NCI-H526 (cell line): ENCODE measurements at regions not wholly inside any gene's neighbourhood (a gene's known extent, or its start where the extent isn't known, plus 50 kb on each side); places are given as distances from the start of the nearest gene placed in this dataset.
A peak's percentile ranks its signal among the peaks of the same experiment; 100 is the strongest.

Experiments used
- DNase-seq, 2 experiments: peaks; one replicate each; lab custom pipeline; 2025; lab: John Stamatoyannopoulos, UW

DNA sequence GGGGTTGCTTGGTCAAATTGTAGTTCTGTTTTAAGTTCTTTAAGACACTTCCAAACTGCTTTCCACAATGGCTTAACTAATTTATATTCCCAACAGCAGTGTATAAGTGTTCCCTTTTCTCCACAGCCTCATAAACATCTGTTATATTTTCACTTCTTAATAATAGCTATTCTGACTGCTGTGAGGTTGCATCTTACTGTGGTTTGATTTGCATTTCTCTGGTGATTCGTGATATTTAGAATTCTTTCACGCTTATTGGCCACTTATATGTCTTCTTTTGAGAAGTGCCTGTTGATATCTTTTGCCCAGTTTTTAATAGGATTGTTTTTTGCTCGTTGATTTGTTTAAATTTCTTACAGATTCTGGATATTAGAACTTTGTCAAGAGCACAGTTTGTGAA, 278.6 kb upstream of the ITM2A start:
- no peak for DNase-seq

DNA sequence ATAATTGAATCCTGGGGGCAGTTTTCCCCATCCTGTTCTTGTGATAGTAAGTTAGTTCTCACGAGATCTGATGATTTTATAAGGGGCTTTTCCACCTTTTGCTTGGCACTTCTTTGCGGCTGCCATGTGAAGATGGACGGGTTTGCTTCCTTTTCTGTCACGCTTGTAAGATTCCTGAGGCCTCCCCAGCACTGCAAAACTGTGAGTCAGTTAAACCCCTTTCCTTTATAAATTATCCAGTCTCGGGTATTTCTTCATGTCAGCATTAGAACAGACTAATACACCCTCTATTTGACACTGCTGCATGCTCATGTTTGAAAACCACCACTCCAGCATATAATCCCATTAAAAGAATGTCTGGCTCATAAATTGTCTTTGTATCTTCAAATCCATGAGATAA, 264.4 kb upstream of the ITM2A start:
- DNase-seq = no peak

DNA sequence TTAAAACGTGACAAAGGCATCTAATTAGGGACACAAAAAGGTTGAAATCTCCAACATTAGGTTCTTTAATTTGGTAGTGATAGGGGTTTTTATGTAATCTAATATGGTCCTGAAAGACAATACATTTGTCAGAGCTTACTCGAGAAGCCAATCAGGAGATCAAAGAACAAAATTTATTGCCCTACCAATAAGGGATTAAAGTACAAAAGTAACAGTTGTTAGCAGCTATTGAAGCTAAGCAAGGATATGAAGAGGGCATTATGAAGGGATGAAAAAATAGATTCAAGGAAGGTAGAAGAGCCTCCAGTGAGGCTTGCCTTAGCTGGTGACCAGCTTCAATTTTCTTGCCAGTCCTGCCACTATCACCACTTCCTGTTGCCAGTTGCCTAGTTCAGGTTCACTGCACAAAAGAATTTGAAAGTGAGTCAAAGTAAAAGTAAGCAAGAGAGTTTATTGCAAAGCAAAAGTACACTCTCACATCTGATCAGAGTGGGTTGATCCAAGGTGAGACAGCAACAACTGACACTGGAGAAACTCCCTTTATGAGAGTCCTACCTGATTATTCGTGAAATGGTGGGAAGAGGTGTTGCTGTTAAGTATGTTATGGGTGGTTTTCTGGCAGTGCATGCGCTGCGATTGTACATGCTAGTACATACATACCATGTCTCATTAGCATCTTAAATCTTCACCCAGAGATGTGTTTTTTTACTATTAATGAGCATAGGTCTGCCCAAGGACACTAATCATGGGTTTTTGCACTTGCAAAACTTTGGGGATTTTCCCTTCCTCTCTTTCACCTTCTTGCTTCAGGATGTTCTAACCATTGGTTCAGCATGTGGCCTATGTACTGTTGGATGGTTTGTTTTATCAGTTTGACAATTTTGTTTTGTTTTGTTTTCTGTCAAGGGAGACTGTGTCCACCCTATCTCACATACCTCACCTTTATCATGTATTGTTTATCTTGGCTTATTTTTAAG, 263.2 kb upstream of the ITM2A start:
- DNase-seq = no peak

DNA sequence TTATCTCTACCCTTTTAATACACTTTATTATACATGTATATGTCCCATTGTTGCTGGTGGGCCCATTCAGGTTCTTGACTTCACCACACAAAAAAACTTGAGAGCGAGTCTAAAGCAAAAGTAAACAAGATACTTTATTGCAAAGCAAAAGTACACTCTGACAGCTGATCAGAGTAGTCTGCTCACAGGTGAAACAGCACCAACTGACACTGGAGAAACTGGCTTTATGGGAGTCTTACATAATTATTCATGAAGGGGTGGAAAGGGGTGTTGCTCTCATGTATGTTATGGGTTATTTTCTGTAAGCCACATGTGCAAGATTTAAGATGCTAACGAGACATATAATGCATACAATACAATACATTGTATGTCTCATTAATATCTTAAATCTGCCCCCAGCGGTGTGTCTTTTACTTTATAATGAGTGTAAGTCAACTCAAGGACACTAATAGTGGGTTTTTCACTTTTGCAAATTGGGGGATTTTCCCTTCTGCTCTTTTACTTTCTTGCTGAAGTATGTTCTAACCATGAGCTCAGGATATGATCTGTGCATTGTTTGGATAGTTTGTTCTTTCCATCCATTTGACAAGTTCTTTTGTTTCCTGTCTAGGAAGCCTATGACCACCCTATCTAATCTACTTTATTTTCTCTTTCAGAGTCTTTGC, 256.1 kb upstream of the ITM2A start:
- no peak for DNase-seq

DNA sequence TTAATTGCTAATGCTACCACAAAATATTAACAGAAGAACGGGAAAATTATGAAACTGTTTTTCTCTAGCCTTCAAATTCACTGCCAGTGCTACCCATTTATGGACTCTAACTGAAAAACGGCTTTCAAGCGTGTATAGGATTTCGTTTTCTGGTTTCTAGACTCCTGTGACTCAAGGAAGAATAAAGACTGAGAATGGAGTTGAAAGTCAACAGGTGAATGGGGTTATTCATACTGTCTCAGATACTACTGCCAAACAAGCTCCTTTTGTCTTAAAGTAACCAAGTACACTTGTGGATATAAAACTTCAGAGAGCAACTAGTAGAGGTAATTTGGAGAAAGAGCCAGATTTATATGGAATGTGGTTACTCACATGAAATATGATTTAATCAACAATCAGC, 251.1 kb upstream of the ITM2A start:
- DNase-seq = no peak

DNA sequence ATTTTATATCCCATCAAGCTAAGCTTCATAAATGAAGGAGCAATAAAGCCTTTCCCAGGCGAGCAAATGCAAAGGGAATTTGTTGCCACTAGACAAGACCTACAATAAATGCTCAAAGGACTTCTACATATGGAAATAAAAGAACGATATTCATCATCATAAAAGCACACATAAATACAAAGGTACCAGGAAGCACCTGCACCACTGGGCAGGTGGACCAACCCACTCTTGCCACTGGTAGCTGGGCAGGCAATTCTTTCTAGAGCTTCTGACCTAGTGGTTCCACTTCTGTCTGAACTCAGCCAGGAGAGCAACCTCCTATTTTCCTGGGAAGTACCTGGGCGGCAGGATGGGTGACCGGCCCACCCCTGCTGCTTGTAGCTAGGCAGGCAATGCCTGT, 237.2 kb upstream of the ITM2A start:
- DNase-seq = peak in 1 of 2 experiments; percentile 38

DNA sequence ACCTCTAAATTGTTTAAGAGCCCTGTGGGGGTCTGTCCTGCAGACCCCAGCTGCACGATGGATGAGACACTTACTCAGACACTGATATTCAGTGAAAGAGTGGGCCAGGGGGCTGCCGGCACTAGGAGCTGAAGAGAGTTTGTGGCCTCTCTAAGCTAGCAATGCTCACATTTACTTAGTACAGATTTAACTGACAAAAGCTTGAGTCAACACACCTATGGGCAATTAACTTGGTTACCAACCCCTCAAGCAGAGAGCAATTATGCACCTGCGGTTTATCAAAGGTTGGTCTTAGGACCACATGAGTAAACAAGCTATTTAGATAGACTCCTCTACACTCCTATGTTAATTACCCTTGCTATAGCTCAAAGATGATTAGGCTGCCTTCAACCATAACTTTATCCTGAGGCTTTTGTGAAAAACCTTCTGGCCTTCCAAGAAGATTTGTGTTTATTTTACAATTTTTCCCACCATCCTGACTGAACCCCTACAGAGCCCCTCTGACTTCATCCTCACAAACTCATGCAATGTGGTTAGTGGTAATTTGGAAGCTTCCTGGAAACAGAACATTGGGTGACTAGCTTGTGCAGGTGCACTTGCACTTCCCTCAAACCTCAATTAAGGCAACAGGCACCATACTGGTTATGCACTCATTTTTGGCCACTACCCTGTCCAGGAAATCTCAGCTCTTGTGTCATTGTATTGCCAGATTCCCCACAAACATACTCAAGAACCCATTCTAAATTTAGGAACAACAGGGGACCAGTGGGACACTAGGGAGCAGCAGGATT, 234.4 kb upstream of the ITM2A start:
- peak; percentile 57 to 72 for DNase-seq

DNA sequence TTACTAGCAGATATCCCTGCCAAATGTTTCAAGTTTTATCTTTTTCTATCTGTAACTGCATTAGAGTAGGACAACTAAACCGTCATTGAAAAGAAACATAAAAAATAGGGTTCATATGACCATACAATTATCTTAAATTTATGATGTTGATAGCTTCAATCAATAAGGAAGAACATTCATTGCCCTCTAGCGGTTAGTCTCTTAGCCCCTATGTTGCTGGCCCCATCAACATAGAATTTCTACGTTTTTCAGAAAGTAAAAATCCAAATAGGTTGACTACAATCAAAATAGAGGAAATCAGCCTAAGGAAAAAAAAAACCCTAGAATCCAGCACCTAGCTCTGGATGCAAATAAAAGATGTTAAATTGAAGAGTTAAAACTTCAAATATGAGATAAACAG, 225.1 kb upstream of the ITM2A start:
- DNase-seq = peak in 1 of 2 experiments; percentile 4

DNA sequence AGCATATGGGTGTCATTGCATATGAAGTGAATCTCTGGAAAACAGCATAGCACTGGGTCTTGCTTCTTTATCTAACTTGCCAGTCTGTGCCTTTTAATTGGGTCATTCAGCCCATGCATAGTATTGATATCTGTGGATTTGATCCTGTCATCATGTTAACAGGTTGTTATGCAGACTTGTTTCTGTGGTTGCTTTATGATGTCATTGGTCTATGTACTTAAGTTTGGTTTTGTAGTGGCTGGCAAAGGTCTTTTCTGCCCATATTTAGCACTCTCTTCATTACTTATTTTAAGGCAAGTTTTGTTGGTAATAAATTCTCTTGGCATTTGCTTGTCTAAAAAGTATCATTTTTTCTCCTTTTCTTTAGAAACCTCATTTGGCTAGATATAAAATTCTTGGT, 221.1 kb upstream of the ITM2A start:
- DNase-seq = no peak

DNA sequence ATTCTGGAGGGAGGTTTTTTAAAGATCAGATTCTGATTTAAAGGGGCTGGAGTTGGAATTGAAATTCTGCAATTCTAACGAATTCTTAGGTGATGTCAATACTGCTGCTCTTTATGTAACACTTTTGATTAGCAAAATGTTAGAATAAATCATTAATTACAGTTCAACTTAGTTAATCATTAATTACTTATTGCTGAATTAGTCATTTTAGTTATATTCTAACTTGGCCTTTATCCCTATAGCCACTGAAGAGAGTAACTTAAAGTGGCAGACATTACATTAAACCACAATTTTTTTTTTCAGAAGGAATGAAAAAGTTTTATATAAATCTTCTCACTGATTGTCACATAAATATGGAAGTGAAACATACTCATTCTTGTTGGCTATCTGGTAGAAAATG, 206.6 kb upstream of the ITM2A start:
- no peak for DNase-seq

DNA sequence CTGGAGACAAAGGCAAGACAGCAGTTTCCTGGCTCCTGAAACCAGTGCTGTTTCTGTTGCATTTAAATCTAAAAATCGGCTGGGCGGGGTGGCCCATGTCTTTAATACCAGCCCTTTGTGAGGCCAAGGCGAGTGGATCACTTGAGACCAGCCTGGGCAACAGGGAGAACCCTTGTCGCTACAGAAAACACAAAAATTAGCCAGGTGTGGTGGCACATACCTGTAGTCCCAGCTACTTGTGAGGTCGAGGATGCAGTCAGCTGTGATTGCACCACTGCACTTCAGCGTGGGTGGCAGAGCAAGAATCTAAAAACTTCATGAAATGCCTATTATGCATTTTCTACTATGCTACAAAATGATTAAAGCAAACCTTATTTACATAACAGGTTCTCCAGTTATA, 205.4 kb upstream of the ITM2A start:
- no peak for DNase-seq

DNA sequence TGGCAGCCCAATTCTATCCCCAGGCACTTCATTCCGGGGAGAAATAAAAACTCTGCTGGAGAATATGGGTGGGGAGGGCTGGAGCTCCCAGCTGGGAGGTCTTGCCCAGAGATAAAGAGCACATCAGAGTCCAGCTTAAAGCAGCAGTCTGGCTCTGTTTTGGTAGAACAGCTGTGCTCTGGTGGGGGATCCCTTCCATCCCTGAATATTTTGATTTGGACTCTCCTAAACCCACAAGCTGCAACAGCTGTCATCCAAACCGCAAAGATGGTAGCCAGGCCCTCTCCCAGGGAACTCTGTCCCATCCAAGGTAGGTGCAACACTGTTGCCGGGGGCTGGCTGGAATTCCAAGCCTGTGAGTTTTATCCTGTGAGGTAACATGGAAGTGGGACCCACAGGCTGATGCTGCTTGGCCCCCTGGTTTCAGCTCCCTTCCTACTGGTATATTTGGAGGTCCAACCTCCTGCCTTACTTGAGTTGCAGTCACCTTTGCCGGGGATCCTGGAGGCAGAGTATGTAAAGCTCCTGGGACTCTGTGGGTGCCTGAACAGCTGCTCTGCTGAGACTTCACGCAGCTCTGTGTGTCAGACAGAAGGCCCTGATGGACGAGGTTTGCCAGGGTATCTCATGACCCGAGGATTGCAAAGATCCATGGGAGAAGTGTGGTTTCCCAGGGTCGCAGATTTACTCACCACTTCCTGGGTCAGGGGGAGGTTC, 203.5 kb upstream of the ITM2A start:
- no peak for DNase-seq

DNA sequence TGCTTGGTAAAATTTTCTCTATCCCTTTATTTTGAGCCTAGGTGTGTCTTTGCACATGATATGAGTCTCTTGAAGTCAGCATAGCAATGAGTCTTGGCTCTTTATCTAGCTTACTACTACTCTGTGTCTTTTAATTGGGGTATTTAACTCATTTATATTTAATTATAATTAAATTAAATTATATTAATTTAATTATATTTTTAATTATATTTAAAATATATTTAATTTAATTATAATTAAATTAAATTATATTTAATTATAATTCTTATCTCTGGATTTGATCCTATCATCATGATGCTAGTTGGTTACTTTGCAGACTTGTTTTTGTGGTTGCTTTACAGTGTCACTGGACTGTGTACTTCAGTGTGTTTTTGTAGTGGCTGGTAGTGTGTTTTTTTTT, 201.2 kb upstream of the ITM2A start:
- no peak for DNase-seq

DNA sequence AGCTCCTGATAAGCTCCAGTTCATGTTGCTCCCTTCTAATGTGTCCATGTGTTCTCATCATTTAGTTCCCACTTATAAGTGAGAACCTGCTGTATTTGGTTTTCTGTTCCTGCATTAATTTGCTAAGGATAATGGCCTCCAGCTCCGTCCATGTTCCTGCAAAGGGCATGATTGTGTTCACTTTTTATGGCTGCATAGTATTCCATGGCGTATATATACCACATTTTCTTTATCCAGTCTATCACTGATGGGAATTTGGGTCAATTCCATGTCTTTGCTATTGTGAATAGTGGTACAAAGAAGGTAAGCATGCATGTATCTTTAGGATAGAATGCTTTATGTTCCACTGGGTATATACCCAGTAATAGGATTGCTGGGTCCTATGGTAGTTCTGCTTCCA, 197.2 kb upstream of the ITM2A start:
- DNase-seq = no peak

DNA sequence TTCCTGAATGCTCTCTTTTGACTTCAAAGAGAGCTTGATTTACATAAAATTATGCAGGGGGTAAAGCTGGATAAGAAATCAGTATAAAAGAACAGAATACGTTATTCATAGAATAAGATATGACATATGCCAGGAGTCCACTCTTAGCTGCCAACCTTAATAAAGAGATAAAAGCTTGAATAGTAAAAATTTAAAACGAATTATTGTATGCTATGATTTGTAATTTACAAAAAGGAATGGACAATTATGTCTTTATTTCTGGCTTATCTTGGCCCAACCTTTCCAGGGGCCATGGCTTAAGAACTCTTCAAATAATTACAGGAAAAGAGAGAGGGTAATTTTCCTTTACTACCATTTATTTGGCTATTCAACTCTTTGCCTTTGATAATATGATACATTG, 192.2 kb upstream of the ITM2A start:
- no peak for DNase-seq

DNA sequence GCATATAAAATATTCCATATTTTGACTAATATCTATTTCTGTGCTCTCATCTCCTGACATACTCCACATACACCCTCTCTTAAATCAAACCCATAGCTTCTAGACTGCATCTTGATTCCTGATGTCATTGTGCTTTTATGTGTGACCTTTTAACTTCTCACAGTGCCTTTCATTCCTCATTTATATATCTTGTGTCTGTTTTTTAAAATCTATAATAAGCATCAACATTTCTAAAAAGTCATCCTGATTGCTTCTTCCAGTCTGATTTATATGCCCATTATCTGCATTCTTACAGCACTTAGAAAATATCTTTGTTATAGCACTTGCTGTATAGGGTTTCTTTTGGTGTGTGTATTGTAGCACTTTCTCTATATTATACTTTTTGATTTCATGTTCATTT, 190.1 kb upstream of the ITM2A start:
- no peak for DNase-seq

DNA sequence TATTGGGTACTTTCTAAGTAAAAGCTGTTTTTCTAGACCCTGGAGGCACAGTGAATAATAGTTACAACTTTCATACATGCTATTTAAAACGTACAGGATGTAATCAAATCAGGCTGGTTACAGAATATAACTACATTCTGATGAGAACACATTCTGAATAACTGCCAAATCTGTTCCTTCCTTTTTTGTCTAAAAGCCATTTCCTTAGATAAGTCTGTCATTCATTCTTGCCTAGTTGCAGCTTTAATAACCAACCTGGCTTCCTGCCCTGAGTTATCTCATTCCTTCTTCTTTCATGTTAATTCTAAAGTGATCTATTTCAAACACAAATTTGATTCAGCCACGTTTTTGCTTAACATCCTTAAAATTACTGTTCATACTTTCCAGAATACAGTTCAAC, 189.7 kb upstream of the ITM2A start:
- no peak for DNase-seq

DNA sequence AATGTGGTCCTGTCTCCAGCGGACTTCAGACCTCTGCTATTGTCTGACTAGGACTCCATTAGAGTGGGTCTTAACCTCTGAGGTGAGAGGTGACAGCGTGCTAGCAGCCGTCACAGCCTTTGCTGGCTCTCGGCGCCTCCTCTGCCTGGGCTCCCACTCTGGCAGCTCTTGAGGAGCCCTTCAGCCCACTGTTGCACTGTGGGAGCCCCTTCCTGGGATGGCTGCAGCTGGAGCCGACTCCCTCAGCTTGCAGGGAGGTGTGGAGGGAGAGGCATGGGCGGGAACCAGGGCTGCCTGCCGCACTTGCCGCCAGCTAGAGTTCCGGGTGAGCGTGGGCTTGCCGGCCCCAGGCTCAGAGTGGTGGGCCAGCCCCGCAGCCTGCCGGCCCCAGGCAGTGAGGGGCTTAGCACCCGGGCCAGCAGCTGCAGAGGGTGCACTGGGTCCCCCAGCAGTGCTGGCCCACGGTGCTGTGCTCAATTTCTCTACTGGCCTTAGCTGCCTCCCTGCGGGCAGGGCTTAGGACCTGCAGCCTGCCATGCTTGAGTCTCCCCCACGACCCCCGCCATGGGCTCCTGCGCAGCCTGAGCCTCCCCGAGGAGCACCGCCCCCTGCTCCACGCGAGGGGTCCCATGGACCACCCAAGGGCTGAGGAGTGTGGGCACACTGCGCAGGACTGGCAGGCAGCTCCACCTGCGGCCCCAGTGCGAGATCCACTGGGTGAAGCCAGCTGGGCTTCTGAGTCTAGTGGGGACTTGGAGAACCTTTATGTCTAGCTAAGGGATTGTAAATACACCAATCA, 163.4 kb upstream of the ITM2A start:
- no peak for DNase-seq

DNA sequence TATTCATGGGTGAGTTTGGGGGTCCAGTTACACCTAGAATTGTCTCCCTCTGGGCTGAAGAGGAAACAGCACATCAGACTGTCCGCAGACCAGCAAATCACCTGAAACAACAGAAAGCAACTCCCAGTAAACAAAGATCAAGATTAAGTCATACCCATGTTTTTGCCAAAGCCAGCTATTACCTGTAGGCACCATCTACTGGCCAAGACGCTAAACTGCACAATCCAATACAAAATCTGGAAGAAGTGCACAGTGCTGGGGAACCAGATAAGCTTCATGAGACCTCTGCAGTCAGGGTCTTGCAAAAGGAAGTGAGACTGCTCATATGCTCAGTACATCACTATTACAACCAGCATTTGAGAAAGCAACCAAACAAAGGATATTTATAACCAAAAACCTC, 157.5 kb upstream of the ITM2A start:
- no peak for DNase-seq

DNA sequence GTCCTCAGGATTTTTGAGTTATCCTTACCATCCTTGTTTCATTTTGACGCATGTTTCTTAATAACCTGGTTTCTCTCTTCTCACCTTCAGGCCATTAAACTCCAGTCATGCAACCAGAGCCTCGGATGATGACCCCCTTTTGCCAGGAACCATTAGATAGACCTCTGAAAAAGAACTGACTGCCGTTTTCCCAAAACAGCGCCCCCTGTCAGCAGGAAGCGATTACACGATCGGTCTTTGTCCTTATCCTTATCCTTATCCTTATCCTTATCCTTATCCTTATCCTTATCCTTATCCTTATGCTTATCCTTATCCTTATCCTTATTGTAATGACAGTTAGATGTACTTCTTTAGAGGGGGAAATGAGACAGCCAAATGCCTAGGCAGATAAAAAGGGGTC, 148.4 kb upstream of the ITM2A start:
- no peak for DNase-seq

DNA sequence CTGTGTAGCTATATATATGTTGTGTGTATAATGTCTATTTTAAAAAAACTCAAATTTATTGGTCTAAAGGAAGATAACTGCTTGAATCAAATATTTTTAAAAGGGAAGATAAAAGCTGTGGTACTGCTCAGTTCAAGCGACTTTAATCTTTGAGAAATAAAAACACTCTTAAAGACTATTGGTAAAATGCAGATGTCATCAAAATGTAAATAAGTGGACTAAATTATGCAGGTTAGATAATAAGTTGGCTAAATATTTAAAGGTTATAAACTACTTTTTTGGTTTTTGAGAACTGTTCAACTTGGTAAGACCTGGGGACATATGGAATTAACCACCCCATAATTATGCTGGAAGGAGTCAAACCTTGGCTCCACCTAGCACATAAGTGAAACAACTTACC, 144.7 kb upstream of the ITM2A start:
- DNase-seq = no peak
